HG02852 (cell line): ENCODE measurements at regions not wholly inside any gene's neighbourhood (a gene's known extent, or its start where the extent isn't known, plus 50 kb on each side); places are given as distances from the start of the nearest gene placed in this dataset.
"Not testable (repeated sequence)": the region's sequence is repeated elsewhere in the genome, so short reads cannot be mapped to it uniquely, and the experiment has no call there.

Experiments used
- ATAC-seq: cut with Tn5 transposase; IDR thresholded peaks from one replicate; pipeline ENCODE4 v1.9.1; 2021; ENCODE audit warnings: mild to moderate bottlenecking, moderate library complexity; ENCODE audit not compliant: unreplicated experiment

- no peak for ATAC-seq
These were observed 187.3 kb upstream of the KIF2B start for GRCh38 chr17:53635444-53635843.

- no peak for ATAC-seq
These were observed 188.9 kb upstream of the KIF2B start for GRCh38 chr17:53633856-53634255.

- ATAC-seq, result no peak
These were observed 191.2 kb upstream of the KIF2B start for GRCh38 chr17:53631486-53631885.

GRCh38 chr17:53630638-53631037 is 192.1 kb upstream of the KIF2B start:
- no peak for ATAC-seq

- no peak for ATAC-seq
These were observed 192.6 kb upstream of the KIF2B start for GRCh38 chr17:53630115-53630514.

- ATAC-seq, result no peak
These were observed 193.5 kb upstream of the KIF2B start for GRCh38 chr17:53629188-53629587.

- ATAC-seq, result no peak
These were observed 194.7 kb upstream of the KIF2B start for GRCh38 chr17:53628011-53628410.

- no peak for ATAC-seq
These were observed 195.2 kb upstream of the KIF2B start for GRCh38 chr17:53627511-53627910.

- no peak for ATAC-seq
These were observed 196.4 kb upstream of the KIF2B start for GRCh38 chr17:53626286-53626685.

GRCh38 chr17:53619025-53619424 is 203.7 kb upstream of the KIF2B start:
- ATAC-seq, result no peak

- not testable (repeated sequence) for ATAC-seq
These were observed 214.5 kb upstream of the KIF2B start for GRCh38 chr17:53608208-53608607.

- no peak for ATAC-seq
These were observed 215.3 kb upstream of the KIF2B start for GRCh38 chr17:53607475-53607874.

- ATAC-seq, result no peak
These were observed 234.4 kb upstream of the KIF2B start for GRCh38 chr17:53588317-53588716.

- no peak for ATAC-seq
These were observed 248.7 kb upstream of the KIF2B start for GRCh38 chr17:53574038-53574437.

- no peak for ATAC-seq
These were observed 251.4 kb upstream of the KIF2B start for GRCh38 chr17:53571342-53571741.

- ATAC-seq, result no peak
These were observed 252.0 kb upstream of the KIF2B start for GRCh38 chr17:53570731-53571130.

GRCh38 chr17:53560953-53561352 is 261.8 kb upstream of the KIF2B start:
- no peak for ATAC-seq

- no peak for ATAC-seq
These were observed 274.5 kb upstream of the KIF2B start for GRCh38 chr17:53548252-53548651.

- ATAC-seq, result no peak
These were observed 279.3 kb upstream of the KIF2B start for GRCh38 chr17:53543472-53543871.

GRCh38 chr17:53538129-53538617 is 284.6 kb upstream of the KIF2B start:
- no peak for ATAC-seq

GRCh38 chr17:53527473-53527872 is 295.3 kb upstream of the KIF2B start:
- ATAC-seq, result no peak

GRCh38 chr17:53525590-53525989 is 297.1 kb upstream of the KIF2B start:
- no peak for ATAC-seq

GRCh38 chr17:53516636-53517035 is 306.1 kb upstream of the KIF2B start:
- ATAC-seq, result no peak

- ATAC-seq, result no peak
These were observed 323.4 kb upstream of the KIF2B start for GRCh38 chr17:53499277-53499676.
